ENCODE measurements at regions not wholly inside any gene's neighbourhood (a gene's known extent, or its start where the extent isn't known, plus 50 kb on each side); places are given as distances from the start of the nearest gene placed in this dataset.

- TF ChIP-seq EP300 (IDR thresholded peaks at IDR 0.05) (no peak), POLR2AphosphoS5 (IDR thresholded peaks at IDR 0.05) (no peak), POLR2A (IDR thresholded peaks at IDR 0.05) (no peak)
- TF ChIP-seq, protein P1, sequence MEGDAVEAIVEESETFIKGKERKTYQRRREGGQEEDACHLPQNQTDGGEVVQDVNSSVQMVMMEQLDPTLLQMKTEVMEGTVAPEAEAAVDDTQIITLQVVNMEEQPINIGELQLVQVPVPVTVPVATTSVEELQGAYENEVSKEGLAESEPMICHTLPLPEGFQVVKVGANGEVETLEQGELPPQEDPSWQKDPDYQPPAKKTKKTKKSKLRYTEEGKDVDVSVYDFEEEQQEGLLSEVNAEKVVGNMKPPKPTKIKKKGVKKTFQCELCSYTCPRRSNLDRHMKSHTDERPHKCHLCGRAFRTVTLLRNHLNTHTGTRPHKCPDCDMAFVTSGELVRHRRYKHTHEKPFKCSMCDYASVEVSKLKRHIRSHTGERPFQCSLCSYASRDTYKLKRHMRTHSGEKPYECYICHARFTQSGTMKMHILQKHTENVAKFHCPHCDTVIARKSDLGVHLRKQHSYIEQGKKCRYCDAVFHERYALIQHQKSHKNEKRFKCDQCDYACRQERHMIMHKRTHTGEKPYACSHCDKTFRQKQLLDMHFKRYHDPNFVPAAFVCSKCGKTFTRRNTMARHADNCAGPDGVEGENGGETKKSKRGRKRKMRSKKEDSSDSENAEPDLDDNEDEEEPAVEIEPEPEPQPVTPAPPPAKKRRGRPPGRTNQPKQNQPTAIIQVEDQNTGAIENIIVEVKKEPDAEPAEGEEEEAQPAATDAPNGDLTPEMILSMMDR (IDR thresholded peaks at IDR 0.05) = no peak
- Histone ChIP-seq H3K4me3 (no peak overlapping the region), H3K9me3 (no peaks in the 10 kb centered on the region), H3K27me3 (no peaks in the 10 kb centered on the region), H3K36me3 (no peaks in the 10 kb centered on the region), H3K4me1 (no peaks in the 10 kb centered on the region), H3K27ac (no peak overlapping the region)
- 66 to 77% (median 75%) methylated on average over 2 of the region's 2 CpGs for WGBS, 5 donors
- intact Hi-C loops (cut with DNase I; ENCODE audit: low total_unique reads) = no loop called here
- no peak for DNase-seq
Measured at GRCh38 chr9:84447305-84447704, 106.7 kb upstream of the SLC28A3 start.

- no peaks in the 10 kb centered on the region for H3K4me1 ChIP-seq
- no peaks in the 10 kb centered on the region for H3K9me3 ChIP-seq
- no peaks in the 10 kb centered on the region for H3K27me3 ChIP-seq
- 71 to 79% (median 72%) methylated on average over 5 of the region's 5 CpGs for WGBS, 5 donors
- no peak for DNase-seq
- H3K36me3 ChIP-seq = no peaks in the 10 kb centered on the region
- no peak overlapping the region for H3K4me3 ChIP-seq
- TF ChIP-seq POLR2AphosphoS5 (IDR thresholded peaks at IDR 0.05) (no peak), POLR2A (IDR thresholded peaks at IDR 0.05) (no peak), EP300 (IDR thresholded peaks at IDR 0.05) (no peak)
- TF ChIP-seq, protein P1 (IDR thresholded peaks at IDR 0.05) = no peak
- H3K27ac ChIP-seq = no peak overlapping the region
- intact Hi-C loops (cut with DNase I; ENCODE audit: low total_unique reads) = no loop called here
Measured at GRCh38 chr9:84450029-84450428, 109.5 kb upstream of the SLC28A3 start.

- no peak for TF ChIP-seq EP300 (IDR thresholded peaks at IDR 0.05)
- TF ChIP-seq, protein P1 (IDR thresholded peaks at IDR 0.05) = no peak
- 83 to 90% (median 90%) methylated on average over 2 of the region's 2 CpGs for WGBS, 5 donors
- no peak for DNase-seq
- intact Hi-C loops (cut with DNase I; ENCODE audit: low total_unique reads) = no loop called here
- no peaks in the 10 kb centered on the region for H3K27me3 ChIP-seq
- H3K9me3 ChIP-seq = peaks cover 0 to 15% (median 9%) of the 10 kb centered on the region in 4 donors
- no peaks in the 10 kb centered on the region for H3K36me3 ChIP-seq
- H3K4me3 ChIP-seq = no peak overlapping the region
- H3K27ac ChIP-seq = no peak overlapping the region
- H3K4me1 ChIP-seq = no peaks in the 10 kb centered on the region
Measured at GRCh38 chr9:84456527-84456926, 116.0 kb upstream of the SLC28A3 start.

DNA sequence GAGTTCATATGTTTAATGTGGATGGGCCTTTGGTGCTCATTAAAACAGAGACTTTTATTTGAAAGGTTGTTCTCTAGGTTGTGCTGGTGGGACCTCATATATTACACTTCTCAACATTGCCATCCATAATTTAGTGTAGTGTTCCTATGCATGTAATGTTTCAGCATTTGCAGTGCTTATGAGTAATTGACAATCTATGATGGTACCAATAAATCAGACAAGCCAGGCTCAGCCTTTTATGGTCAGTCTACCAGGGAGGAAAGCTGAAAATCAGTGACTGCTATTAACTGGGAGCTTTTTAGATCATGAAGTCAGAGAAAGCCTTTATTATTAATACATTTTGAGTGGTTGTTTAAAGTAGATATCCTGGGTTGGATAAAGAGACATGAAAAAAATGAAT lies 120.1 kb upstream of the SLC28A3 start:
- H3K9me3 ChIP-seq = peaks cover 0 to 15% (median 9%) of the 10 kb centered on the region in 4 donors
- no peaks in the 10 kb centered on the region for H3K27me3 ChIP-seq
- H3K27ac ChIP-seq = no peak overlapping the region
- H3K4me1 ChIP-seq = no peaks in the 10 kb centered on the region
- intact Hi-C loops (cut with DNase I; ENCODE audit: low total_unique reads) = no loop called here
- H3K4me3 ChIP-seq = no peak overlapping the region
- TF ChIP-seq POLR2A (IDR thresholded peaks at IDR 0.05) (no peak), EP300 (IDR thresholded peaks at IDR 0.05) (no peak), POLR2AphosphoS5 (IDR thresholded peaks at IDR 0.05) (no peak)
- TF ChIP-seq, protein P1 (IDR thresholded peaks at IDR 0.05) = no peak
- DNase-seq = no peak
- no peaks in the 10 kb centered on the region for H3K36me3 ChIP-seq
